ENCODE measurements at regions not wholly inside any gene's neighbourhood (a gene's known extent, or its start where the extent isn't known, plus 50 kb on each side); places are given as distances from the start of the nearest gene placed in this dataset.

- ChIA-PET CTCF (no interaction called here), POLR2A (no interaction called here)
- intact Hi-C loops (cut with micrococcal nuclease; ENCODE audit: unreplicated experiment): no loop called here
- H3K27me3 Mint-ChIP-seq (ENCODE audit: insufficient read depth, unreplicated experiment): no peaks in the 10 kb centered on the region
- peaks cover 31% of the 10 kb centered on the region for H3K4me1 ChIP-seq
- BruUV-seq (replicated peaks): no TSS peak
- 0 out of 2 replicates have a peak, but pooled peaks cover 7% of the 10 kb centered on the region for H3K9me3 ChIP-seq
- no peak for TF ChIP-seq CTCF (IDR thresholded peaks at IDR 0.05; ENCODE audit: insufficient read depth in 1 of 2, low read depth in 1 of 2, low read length in 1 of 2, severe bottlenecking in 1 of 2, unreplicated experiment in 1 of 2)
- H3K36me3 ChIP-seq (ENCODE audit: control insufficient read depth, insufficient read depth, low read length): no peaks in the 10 kb centered on the region
- no peak for DNase-seq
- H3K4me1 Mint-ChIP-seq (ENCODE audit: low read depth, unreplicated experiment): peaks cover 27% of the 10 kb centered on the region
- H3K36me3 Mint-ChIP-seq (ENCODE audit: insufficient read depth, unreplicated experiment): no peaks in the 10 kb centered on the region
- H3K27me3 ChIP-seq (replicated peaks; ENCODE audit: control insufficient read depth, insufficient read depth, low read length): no peaks in the 10 kb centered on the region
- no peak overlapping the region for H3K4me3 ChIP-seq (ENCODE audit: low read depth, low read length)
- no peak overlapping the region for H3K4me3 Mint-ChIP-seq (ENCODE audit: unreplicated experiment)
- no peak overlapping the region for H3K27ac Mint-ChIP-seq (ENCODE audit: unreplicated experiment)
- no peaks in the 10 kb centered on the region for H3K9me3 Mint-ChIP-seq (ENCODE audit: unreplicated experiment)
Measured at GRCh38 chr14:54256156-54256555, 140.7 kb upstream of the CDKN3 start.

- Mint-ChIP-seq H3K27ac (ENCODE audit: unreplicated experiment) (no peak overlapping the region), H3K36me3 (ENCODE audit: insufficient read depth, unreplicated experiment) (no peaks in the 10 kb centered on the region), H3K4me3 (ENCODE audit: unreplicated experiment) (no peak overlapping the region), H3K4me1 (ENCODE audit: low read depth, unreplicated experiment) (peaks cover 15% of the 10 kb centered on the region), H3K27me3 (ENCODE audit: insufficient read depth, unreplicated experiment) (no peaks in the 10 kb centered on the region), H3K9me3 (ENCODE audit: unreplicated experiment) (no peaks in the 10 kb centered on the region)
- Histone ChIP-seq H3K9me3 (0 out of 2 replicates have a peak, but pooled peaks cover 7% of the 10 kb centered on the region), H3K4me3 (ENCODE audit: low read depth, low read length) (no peak overlapping the region), H3K36me3 (ENCODE audit: control insufficient read depth, insufficient read depth, low read length) (no peaks in the 10 kb centered on the region), H3K4me1 (peaks cover 20% of the 10 kb centered on the region), H3K27me3 (replicated peaks; ENCODE audit: control insufficient read depth, insufficient read depth, low read length) (no peaks in the 10 kb centered on the region)
- no peak for TF ChIP-seq CTCF (IDR thresholded peaks at IDR 0.05; ENCODE audit: insufficient read depth in 1 of 2, low read depth in 1 of 2, low read length in 1 of 2, severe bottlenecking in 1 of 2, unreplicated experiment in 1 of 2)
- intact Hi-C loops (cut with micrococcal nuclease; ENCODE audit: unreplicated experiment): no loop called here
- POLR2A ChIA-PET: no interaction called here
- CTCF ChIA-PET: no interaction called here
- no peak for DNase-seq
- BruUV-seq (replicated peaks): no TSS peak
Measured at GRCh38 chr14:54257424-54257823, 139.4 kb upstream of the CDKN3 start.

- Mint-ChIP-seq H3K36me3 (ENCODE audit: insufficient read depth, unreplicated experiment) (no peaks in the 10 kb centered on the region), H3K27ac (ENCODE audit: unreplicated experiment) (no peak overlapping the region), H3K4me3 (ENCODE audit: unreplicated experiment) (no peak overlapping the region), H3K27me3 (ENCODE audit: insufficient read depth, unreplicated experiment) (no peaks in the 10 kb centered on the region), H3K4me1 (ENCODE audit: low read depth, unreplicated experiment) (peaks cover 10% of the 10 kb centered on the region), H3K9me3 (ENCODE audit: unreplicated experiment) (no peaks in the 10 kb centered on the region)
- Histone ChIP-seq H3K9me3 (0 out of 2 replicates have a peak, but pooled peaks cover 7% of the 10 kb centered on the region), H3K4me3 (ENCODE audit: low read depth, low read length) (no peak overlapping the region), H3K27me3 (replicated peaks; ENCODE audit: control insufficient read depth, insufficient read depth, low read length) (no peaks in the 10 kb centered on the region), H3K36me3 (ENCODE audit: control insufficient read depth, insufficient read depth, low read length) (no peaks in the 10 kb centered on the region), H3K4me1 (peaks cover 11% of the 10 kb centered on the region)
- intact Hi-C loops (cut with micrococcal nuclease; ENCODE audit: unreplicated experiment): no loop called here
- DNase-seq: peak in 1 of 2 experiments; percentile 40
- TF ChIP-seq CTCF (IDR thresholded peaks at IDR 0.05; ENCODE audit: insufficient read depth in 1 of 2, low read depth in 1 of 2, low read length in 1 of 2, severe bottlenecking in 1 of 2, unreplicated experiment in 1 of 2): no peak
- BruUV-seq (replicated peaks): no TSS peak
- ChIA-PET CTCF (no interaction called here), POLR2A (no interaction called here)
Measured at GRCh38 chr14:54258382-54258781, 138.4 kb upstream of the CDKN3 start.

All from Caco-2 (cell line).